ENCODE measurements at regions not wholly inside any gene's neighbourhood (a gene's known extent, or its start where the extent isn't known, plus 50 kb on each side); places are given as distances from the start of the nearest gene placed in this dataset.

DNA sequence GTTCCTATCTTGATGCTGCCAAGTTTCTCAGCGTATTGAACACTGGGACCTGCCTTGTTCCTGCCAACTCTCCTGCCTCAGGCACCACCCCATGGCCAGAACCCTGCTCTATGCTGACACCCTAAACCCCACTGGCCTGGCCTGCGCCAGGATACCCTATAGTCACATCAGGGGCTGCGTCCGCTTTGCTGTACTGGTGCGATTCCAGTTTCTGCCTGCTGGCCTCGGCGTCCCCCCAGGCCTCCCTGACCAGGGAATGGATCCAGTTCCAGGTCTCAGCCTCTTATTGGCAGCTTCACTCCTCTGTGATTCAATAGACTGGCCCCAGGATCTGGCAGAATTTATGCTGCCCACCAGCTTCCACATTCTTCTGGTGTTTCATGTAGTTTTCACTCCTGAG lies 55.0 kb downstream of the GPR6 start:
- DNase-seq: no peak

DNA sequence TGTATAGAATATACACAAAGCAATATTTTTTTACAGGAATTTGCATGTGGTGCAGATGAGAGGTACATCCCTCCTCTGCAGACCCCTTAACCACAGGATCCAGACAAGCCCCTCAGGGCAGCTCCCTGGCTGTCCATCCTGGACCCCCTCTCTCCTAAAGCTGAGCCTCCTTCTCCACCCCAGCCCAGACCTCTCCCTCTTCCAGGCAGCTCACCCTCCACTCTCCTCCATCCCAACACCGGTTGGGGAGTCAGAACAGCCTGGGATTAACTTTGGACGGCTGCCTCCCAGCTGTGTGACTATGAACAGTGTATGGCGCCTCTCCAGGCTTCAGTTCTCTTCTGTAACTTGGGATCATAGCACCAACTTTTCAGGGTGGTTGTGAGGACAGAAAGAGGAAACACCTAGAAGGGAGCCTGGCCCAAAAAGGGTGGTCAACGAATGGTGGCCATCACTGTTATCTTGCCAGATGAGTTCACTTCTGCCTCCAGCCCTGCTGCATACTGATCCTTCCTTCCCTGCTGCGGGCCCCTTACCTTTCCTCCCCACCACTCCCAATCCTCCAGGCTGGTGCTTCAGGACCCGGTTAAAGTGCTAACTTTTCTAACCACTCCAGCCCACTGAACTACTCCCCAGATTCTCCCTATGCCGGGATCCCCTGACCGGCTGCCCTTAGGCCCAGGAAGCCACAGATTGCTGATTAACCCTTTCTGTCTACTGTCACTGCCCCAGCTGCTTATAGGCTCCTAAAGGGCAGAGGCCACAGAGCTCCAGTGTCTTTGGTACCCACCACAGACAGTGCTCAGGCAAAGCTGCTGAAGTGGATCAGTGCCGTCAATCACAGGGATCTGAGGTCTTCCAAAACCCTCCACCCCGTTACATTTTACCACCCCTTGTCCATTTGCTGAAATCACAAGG lies 55.9 kb downstream of the GPR6 start:
- no peak for DNase-seq

DNA sequence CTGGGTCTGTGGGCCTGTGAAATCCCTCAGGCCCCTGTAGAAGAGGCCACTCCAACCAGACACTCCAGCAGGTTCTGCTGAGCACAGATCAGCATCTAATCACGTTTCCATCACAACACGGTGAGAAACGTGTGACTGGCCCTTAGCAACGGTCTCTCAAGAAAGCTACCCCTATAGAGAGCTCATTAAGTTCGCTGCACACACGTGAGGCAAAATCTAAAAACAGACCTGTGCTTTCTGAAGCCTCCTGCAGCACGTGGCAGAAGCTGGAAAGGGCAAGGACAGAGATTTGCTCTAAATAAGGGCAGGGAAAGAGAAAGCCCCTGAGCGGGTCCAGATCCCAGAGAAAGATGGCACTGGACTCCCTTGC lies 56.5 kb downstream of the GPR6 start:
- no peak for DNase-seq

DNA sequence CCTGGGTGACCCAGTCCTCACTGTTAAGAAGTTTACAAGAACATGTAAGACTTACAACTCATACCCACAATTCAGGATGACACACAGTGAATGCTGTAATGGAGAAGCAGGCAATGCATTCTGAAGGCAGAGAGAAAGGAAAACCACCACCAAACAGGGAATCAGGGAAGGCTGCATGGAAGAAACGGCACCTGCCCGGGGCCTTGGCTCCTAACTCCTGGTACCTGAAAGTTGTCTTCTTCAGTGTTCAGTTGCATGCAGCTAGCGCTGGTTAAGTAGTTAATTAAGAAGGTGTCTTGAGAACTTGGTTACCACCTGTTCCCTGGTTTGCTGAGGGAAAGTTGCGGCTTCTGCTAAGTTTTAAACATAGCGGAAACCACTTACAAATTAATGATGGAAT lies 57.2 kb downstream of the GPR6 start:
- no peak for DNase-seq

DNA sequence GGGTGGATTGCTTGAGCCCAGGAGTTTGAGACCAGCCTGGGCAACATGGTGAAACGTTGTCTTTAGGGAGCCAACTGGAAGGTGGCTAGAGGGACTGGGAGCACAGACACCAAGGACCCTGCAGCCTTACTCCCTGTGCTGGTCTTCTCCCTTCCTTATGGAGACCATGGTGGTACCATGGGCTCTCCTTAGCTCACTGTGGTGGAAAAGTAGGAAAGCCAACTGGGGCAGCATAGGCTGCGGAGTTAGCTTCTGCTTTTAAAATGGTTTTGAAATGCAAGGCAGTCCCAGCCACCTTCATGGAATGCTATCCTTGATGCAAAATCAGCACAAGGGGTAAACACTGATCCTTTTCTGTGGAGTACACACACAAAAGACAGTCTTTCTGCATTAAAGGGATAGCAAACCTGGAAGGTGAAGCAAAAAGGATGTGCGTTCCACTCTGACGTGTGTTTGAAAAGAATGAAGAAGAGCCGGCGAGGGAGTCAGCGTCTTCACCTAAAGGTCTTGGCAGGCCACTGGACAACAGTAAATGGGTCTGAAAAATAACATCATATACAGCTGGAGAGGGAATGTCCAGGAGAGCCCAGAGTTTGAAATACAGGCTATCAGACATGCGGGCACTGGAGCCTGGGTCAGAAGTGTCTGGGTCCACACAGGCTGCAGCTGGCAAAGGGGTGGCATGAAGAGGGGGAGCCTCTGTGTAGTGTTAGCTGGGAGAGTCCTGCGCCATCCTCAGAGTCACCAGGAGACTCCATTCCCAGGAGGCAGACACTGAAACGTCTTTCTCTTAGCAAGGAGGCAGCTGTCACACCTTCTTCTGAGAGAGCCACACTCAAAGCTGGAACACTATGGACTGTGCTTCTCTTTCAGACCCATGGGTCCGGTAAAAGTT lies 58.5 kb downstream of the GPR6 start:
- DNase-seq: no peak

DNA sequence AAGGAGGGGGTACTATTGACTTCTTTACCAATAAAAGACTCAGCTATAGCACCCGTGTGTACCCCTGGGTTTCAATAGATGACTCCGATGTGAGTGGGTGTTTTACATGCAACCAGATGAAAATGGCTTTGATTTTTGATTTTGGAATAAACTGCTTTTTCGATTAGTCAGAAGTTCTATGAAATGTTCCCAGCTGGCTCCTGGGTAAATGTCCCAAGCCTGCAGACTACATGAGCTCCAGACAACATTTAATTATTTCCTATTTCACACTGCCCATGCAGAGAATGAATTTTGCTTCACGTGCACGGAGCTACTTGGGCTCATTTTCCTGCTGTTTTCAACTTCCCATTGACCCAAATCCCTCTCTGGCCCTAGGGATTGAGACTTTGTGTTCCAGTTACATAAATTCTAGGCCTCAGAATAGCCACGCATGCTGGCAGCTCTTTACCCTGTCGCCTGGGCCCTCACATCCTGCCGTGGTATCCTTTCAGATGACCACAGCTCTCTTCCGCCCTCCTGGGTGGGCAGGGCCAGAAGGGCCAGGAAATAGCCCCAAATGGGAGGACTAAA lies 59.7 kb downstream of the GPR6 start:
- DNase-seq: no peak

DNA sequence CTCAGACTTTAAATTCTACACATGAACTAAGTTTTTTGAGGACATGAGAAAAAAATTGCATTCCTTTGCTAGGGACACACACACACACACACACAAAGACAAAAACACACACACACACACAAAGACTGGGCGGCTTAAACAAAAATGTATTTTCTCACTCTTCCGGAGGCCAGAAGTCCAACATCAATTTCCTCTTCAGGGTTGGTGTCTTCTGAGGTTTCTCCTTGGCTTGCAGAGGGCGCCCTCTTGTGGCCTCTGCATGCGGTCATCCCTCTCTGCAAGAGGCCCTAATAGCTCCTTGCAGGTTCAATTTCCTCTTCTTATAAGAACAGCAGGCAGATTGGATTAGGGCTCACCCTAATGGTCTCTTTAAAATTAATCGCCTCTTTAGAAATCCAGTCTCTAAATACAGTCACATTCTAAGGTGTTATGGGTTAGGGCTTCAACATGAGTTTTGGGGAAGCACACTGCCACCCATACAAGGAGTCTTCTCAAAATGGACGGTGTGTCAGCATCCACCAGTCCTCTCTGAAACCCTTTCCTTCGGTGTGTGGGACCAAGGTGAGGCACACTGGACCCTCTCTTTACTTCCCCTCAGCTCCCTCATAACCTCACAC lies 61.4 kb downstream of the GPR6 start:
- DNase-seq: peak; percentile 83 to 84

DNA sequence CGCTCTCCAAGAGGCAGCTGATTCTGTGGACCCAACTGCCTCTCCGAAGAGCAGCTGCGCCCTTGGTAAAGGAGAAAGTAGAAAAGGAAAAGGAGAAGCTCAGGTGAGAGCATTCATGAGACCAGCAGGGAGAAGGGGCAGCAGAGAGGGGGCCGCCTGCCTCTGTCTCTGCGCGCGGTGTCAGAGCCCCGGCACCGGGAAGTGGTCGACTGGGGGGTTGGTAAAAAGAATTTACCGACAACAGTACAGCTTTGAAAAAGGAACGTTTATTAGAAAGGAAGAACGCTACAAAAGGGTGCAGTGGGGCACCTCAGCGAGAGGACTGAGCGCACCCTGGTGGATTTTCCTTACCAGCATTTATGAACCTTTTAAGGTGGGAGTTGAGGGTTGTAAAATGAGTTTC lies 61.9 kb downstream of the GPR6 start:
- DNase-seq: peak; percentile 24 to 38

DNA sequence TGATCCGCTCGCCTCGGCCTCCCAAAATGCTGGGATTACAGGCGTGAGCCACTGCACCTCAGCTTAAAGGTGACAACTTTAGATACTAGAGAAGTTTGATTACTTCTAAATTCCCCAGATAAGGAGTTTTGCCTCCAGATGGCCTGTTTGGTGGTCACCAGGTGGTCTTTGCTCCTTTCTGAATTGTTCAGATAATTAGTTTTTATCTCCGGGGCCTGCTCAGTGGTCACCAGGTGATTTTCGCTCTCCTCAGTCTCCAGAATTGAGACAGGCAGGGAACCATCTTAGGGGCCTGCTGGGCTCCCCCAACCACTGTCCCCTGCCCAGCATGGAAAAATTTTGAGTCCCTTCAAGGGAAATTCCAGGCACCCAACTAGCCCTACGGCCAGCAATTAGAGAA lies 62.6 kb downstream of the GPR6 start:
- no peak for DNase-seq

DNA sequence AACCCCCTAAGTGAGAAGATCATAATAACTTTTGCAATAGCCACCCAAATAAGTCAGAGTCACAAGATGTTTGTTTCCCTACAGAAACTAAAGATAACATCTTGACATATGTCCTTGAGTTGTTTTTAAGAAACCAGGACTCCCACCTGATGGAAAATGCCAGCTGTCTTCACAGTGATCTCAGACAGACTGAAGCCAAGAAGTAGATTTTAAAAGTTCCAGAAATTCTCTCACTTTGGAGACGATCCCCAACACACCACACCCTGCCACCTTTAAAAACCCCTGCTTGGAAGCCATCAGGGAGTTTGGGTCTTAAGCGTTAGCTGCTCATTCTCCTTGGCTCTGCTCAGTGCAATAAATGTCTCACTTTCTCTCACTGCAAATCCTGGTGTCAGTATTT lies 63.0 kb downstream of the GPR6 start:
- no peak for DNase-seq

DNA sequence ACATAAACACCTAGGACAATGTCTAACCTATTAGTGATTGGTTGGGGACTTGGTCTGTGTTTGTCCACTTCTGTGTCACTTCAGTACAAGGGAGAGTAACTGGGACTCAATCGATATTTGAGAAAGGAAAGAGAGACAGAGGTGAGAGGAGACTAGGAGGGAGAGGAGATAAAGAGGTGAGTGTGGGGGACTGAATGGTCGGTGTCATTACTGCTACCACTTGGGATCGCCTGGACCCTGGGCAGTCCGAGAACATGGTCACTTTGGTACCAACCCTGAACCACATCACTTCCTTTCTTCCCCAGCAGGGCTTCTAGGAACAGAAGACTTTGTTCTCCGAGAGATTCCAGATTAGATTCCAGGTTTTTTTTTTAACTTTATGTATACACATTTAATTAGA lies 63.7 kb downstream of the GPR6 start:
- no peak for DNase-seq

DNA sequence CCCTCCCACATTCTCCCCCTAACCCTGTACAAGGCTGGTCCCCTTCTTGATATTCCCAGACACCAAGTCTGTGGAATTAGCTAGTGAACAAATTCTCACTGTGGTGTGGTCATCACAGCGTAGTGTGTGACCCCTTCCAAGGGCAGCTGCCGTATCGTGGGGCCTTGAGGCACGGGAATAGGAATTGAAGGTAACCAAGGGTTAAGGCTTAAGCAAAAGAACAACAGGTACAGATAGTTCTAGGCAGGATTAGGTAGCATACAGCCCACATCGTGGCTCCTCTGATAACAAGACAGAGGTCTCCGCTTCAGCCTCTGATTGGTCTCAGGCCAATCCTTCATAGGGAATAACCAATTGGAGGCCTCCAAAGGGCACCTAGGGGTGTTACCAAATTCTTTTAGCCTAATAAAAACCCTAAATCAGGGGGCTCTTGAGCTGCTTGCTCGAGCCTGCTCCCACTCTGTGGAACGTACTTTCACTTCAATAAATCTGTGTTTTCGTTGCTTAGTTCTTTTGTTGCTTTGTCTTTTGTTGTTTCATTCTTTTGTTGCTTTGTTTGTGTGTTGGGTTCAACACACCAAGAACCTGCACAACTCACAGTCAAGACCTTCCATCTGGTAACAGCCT lies 64.7 kb downstream of the GPR6 start:
- DNase-seq: no peak

DNA sequence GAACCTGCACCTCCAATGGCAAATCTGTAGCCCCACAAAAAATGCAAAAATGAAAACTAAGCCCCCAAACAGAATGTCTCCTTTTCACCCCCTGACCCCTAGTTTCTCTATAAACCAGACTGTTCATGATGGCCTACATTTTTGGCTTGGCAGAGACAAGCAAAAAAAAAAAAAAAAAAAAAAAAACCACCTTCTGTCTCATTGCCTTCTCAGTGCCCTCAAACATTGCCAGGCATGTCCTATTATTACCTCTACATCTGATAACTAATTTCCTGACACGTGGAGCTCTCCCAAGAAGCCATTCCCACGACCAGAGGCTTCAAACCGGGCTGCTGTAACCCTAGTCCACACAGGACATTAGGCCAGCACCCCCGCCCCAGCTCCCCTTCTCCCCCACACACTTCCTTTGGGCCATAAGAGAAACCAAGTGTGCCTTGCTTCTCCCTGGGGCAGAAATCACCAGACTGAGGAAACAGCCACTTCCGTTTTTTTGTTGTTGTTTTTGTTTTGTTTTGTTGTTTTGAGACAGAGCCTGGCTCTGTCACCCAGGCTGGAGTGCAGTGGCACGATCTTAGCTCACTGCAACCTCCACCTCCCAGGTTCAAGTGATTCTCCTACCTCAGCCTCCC lies 65.4 kb downstream of the GPR6 start:
- DNase-seq: no peak

DNA sequence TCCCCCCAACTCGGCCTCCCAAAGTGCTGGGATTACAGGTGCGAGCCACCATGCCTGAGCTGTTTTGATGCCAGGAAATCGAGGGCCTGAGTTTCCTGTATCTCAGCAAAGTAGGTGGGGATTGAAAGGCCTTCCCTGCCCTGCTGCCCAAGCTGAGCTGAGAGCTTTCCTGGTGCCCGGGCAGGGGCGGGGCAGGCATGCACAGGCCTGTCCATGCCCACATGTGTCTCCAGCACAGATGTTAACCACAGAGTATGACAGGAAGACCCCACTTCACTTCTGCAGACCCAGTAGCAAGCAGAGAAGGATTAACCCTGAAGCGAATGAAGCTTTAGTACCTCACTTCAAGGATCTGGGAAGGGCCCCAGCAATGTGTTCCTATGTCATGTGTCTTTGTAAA lies 66.0 kb downstream of the GPR6 start:
- no peak for DNase-seq

DNA sequence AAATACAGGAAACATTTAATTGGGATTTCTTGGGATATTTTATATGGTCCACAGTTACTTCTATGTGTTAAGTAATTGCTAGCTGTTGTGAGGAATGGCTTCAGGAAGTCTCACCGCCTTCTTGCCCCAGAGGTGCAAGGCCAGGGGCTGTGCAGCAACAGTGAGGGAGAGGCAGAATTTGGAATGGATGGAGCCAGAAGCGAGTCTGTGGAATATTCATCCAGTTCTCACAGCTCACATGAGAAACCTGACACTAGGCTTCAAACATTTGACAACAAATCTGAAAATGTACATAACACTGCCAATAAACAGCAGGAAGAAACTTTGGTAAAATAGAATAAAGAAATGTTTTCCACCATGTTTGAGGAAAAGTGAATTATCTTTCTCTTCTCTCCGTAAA lies 66.5 kb downstream of the GPR6 start:
- no peak for DNase-seq

DNA sequence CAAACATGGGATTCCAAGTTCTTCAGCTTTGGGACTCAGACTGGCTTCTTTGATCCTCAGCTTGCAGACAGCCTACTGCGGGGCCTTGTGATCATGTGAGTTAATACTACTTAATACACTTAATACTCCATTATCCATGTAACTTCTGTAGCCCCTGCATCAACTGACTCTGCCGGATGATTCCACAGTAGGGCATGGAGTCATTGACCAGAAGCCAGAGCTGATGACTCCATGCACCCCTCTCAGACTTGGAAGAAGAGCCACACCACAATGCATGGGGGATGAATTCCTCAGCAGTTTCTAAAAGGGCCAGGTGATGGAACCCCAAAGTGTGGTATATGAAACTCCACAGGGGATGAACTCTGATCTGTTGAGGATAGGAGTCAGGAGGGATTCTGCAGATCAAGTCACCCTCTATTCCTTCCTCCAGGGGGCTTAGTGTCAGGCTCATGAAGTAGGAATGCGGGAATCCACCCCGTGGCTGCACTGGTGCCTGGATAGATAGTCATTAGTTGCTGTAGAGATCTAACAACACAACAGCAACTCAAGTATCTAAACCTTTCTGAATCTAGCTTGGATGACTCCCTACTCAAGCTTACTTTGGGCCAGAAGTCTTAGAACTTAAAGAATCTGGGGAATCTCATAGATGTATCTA lies 70.2 kb downstream of the GPR6 start:
- DNase-seq: no peak

DNA sequence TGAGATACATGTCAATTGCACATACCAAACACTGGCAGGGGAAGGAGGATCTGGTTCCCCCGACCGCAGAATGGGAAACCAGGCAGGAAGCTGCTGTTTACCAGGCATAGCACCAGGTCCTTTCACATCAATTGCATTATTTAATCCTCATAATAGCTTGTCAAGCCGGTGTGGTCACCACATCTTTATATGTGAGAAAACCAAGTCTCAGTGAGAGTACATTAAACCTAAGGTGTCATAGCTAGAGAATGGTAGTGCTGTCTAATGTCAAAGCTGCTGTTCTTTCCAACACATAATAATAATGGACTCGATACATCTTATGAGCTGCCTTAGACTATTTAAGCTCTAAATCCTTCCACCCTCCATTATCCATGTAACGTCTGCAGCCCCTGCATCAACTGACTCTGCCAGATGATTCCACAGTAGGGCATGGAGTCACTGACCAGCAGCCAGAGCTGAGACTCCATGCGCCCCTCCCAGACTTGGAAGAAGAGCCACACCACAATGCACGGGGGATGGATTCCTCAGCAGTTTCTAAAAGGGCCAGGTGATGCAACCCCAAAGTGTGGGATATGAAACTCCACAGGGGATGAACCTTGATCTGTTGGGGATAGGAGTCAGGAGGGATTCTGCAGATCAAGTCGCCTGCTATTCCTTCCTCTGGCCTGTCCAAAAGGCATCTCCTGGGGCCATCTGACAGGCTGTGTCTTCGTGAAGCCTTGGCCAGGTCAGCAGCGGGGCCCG lies 71.8 kb downstream of the GPR6 start:
- no peak for DNase-seq
